Gastroesophageal sphincter (tissue), 4 donors: ENCODE measurements at regions not wholly inside any gene's neighbourhood (a gene's known extent, or its start where the extent isn't known, plus 50 kb on each side); places are given as distances from the start of the nearest gene placed in this dataset.

ENCODE experiments used
- ATAC-seq: fragments of 150-250 bp; one replicate; pipeline ENCODE4 v1.9.1; 2016; ENCODE audit warnings: mild to moderate bottlenecking, moderate library complexity
- H3K27ac ChIP-seq, 4 donors: fragments of 200-600 bp; sonication (generic) in 3 of 4; 1 replicate in 3 of 4; 2 replicates in 1 of 4; pipeline ENCODE4 v1.5.1; 2016 to 2019
- H3K27me3 ChIP-seq: fragments of 200-600 bp; sonication (generic); one replicate; pipeline ENCODE4 v1.5.1; 2019
- H3K36me3 ChIP-seq, 2 donors: fragments of 200-600 bp; sonication (generic); one replicate each; pipeline ENCODE4 v1.5.1; 2019; ENCODE audit warnings: control low read depth in 1 of 2
- H3K4me1 ChIP-seq, 3 donors: fragments of 200-600 bp; sonication (generic); 1 replicate in 2 of 3; 2 replicates in 1 of 3; pipeline ENCODE4 v1.5.1; 2016 to 2019; ENCODE audit warnings: control low read depth in 2 of 3
- H3K4me3 ChIP-seq, 2 donors: fragments of 200-600 bp; sonication (generic); one replicate each; pipeline ENCODE4 v1.5.1; 2019; ENCODE audit warnings: mild to moderate bottlenecking in 1 of 2, moderate library complexity in 1 of 2
- H3K9me3 ChIP-seq, 3 donors: fragments of 200-600 bp; sonication (generic); one replicate each; pipeline ENCODE4 v1.5.1; 2017 to 2019; ENCODE audit warnings: control low read depth in 2 of 3
- CTCF ChIP-seq, 4 experiments: fragments of 200-600 bp in 2 of 4; fragments of 450-650 bp in 2 of 4; sonication (generic) in 1 of 4; IDR thresholded peaks; one replicate each; pipeline ENCODE4 v1.5.1; 2017 to 2019; ENCODE audit warnings: antibody characterized with exemption in 4 of 4, mild to moderate bottlenecking in 2 of 4, moderate library complexity in 2 of 4
- EP300 ChIP-seq: sonication (generic); formaldehyde crosslinking; IDR thresholded peaks from one replicate; pipeline ENCODE4 v1.6.1; 2017; ENCODE audit warnings: antibody characterized with exemption, mild to moderate bottlenecking
- POLR2A ChIP-seq, 2 donors: fragments of 450-650 bp; IDR thresholded peaks; one replicate each; pipeline ENCODE4 v1.6.1; 2017; ENCODE audit warnings: antibody characterized with exemption in 2 of 2, mild to moderate bottlenecking in 2 of 2, moderate library complexity in 1 of 2
- POLR2AphosphoS5 ChIP-seq: sonication (generic); formaldehyde crosslinking; IDR thresholded peaks from one replicate; pipeline ENCODE4 v1.6.1; 2017; ENCODE audit warnings: antibody characterized with exemption
- WGBS, 2 donors: methylation state at CpG; one replicate each; pipeline ENCODE4 v1.1.5; 2018; ENCODE audit warnings: low coverage in 1 of 2; 5-methylcytosine and 5-hydroxymethylcytosine counted together

DNA sequence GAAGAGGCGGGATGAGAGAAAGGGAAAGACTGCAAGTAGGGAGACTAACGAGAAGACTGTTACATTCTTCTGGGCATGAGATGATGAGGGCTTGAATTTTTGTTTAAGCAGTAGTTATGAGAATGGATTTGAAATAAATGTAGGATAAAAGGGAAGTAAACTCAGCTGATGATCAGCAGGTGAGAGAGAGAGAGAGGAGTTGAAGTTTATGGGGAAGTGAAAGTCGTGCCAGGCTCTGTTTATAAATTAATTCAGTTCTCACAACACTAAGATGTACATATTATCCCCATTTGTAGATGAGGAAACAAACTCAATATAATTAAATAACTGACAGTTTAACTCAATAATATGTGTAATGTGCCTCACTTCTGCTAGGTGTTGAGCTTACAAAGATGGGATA, 170.0 kb upstream of the RMST start:
- H3K4me3 ChIP-seq = no peak overlapping the region
- 75 to 79% methylated on average over 3 of the region's 3 CpGs for WGBS, 2 donors

DNA sequence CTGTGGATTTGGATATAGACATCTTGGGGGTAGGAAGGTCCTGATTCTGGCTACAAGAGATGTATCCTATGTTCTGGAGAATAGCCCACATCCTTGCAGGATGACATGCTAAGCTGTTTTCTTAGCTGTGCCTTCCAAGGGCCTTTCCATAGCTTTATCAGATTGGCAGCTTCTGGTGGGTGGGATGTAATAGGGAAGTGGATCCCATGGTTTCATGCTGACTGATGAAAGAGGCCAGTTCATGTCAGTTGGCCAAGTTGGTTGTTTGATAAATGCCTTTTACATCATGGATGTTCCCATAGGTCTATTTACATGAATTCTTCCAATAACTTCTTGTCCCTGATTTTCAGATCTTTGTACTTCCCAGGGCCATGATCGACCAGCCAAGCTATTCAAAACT, 169.1 kb upstream of the RMST start:
- Histone ChIP-seq H3K36me3 (no peaks in the 10 kb centered on the region), H3K27ac (no peak overlapping the region), H3K4me3 (no peak overlapping the region), H3K27me3 (no peaks in the 10 kb centered on the region), H3K4me1 (no peaks in the 10 kb centered on the region), H3K9me3 (peaks cover 0 to 9% (median 0%) of the 10 kb centered on the region in 3 donors)
- TF ChIP-seq POLR2AphosphoS5 (no peak), EP300 (no peak), CTCF (IDR thresholded peaks at IDR 0.05) (no peak), POLR2A (IDR thresholded peaks at IDR 0.05) (no peak)
- 73 to 88% methylated on average over 1 of the region's 1 CpG for WGBS, 2 donors
- no peak for ATAC-seq

More for the DNA sequence above, 170.0 kb upstream of the RMST start:
- ATAC-seq = no peak
- no peaks in the 10 kb centered on the region for H3K36me3 ChIP-seq
- TF ChIP-seq EP300 (no peak), CTCF (IDR thresholded peaks at IDR 0.05) (no peak), POLR2A (IDR thresholded peaks at IDR 0.05) (no peak), POLR2AphosphoS5 (no peak)
- H3K9me3 ChIP-seq = peaks cover 0 to 9% (median 0%) of the 10 kb centered on the region in 3 donors
- no peaks in the 10 kb centered on the region for H3K4me1 ChIP-seq
- no peaks in the 10 kb centered on the region for H3K27me3 ChIP-seq
- H3K27ac ChIP-seq = no peak overlapping the region

DNA sequence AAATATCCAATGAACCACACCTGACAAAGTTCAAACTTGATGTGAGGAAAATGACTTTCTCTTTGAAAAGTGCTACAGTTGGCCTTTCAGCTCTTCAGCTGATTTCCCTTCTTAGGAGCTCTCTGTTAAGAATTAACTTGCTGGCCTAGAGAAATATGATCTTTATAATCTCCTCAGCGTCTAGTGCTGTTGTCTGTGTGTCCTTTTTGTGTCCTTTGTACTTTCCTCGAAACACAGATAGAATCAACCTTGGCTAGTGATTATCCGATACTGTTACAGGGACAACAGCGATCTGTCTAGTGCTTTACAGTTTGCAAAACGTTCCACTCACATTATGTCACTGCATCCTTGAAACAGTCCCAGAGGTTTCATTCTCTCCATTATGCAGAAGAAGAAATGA, 162.8 kb upstream of the RMST start:
- ATAC-seq = no peak
- 87 to 100% methylated on average over 4 to 5 of the region's 5 CpGs for WGBS, 2 donors
- Histone ChIP-seq H3K27me3 (no peaks in the 10 kb centered on the region), H3K9me3 (peaks cover 0 to 9% (median 0%) of the 10 kb centered on the region in 3 donors), H3K27ac (no peak overlapping the region), H3K4me1 (no peaks in the 10 kb centered on the region), H3K4me3 (no peak overlapping the region), H3K36me3 (no peaks in the 10 kb centered on the region)
- no peak for TF ChIP-seq POLR2AphosphoS5
- no peak for TF ChIP-seq EP300
- no peak for TF ChIP-seq CTCF (IDR thresholded peaks at IDR 0.05)
- TF ChIP-seq POLR2A (IDR thresholded peaks at IDR 0.05) = no peak

DNA sequence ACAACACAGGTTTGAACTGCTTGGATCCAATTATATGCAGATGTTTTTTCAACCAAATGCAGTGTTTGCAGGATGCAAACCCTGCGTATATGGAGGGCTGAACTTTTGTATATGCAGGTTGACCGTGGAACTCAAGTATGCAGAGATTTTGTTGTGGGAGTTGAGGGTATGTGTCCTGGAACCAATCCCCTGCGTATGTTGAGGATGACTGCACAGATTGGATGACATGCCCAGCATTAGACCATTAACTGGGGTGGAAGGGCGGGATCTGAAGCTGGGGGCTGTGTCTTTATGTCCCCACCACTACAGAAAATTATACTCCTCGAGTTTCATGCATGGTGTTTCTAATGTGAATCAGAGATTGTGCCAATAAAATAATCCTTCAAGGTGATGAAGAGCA, 162.2 kb upstream of the RMST start:
- no peak for ATAC-seq
- no peaks in the 10 kb centered on the region for H3K27me3 ChIP-seq
- H3K4me1 ChIP-seq = no peaks in the 10 kb centered on the region
- no peaks in the 10 kb centered on the region for H3K36me3 ChIP-seq
- TF ChIP-seq EP300 (no peak), POLR2A (IDR thresholded peaks at IDR 0.05) (no peak), CTCF (IDR thresholded peaks at IDR 0.05) (no peak), POLR2AphosphoS5 (no peak)
- no peak overlapping the region for H3K4me3 ChIP-seq
- WGBS, 2 donors = 59 to 84% methylated on average over 4 to 5 of the region's 5 CpGs
- H3K9me3 ChIP-seq = peaks cover 0 to 3% (median 0%) of the 10 kb centered on the region in 3 donors
- no peak overlapping the region for H3K27ac ChIP-seq

GRCh38 chr12:97300891-97301290, 161.7 kb upstream of the RMST start:
- no peak for TF ChIP-seq POLR2AphosphoS5
- no peak for TF ChIP-seq EP300
- no peak for TF ChIP-seq POLR2A (IDR thresholded peaks at IDR 0.05)
- TF ChIP-seq CTCF (IDR thresholded peaks at IDR 0.05) = no peak
- Histone ChIP-seq H3K27ac (no peak overlapping the region), H3K9me3 (no peaks in the 10 kb centered on the region), H3K4me3 (no peak overlapping the region), H3K27me3 (no peaks in the 10 kb centered on the region), H3K4me1 (no peaks in the 10 kb centered on the region), H3K36me3 (no peaks in the 10 kb centered on the region)
- 57 to 60% methylated on average over 1 of the region's 1 CpG for WGBS, 2 donors
- no peak for ATAC-seq
